ENCODE measurements at regions not wholly inside any gene's neighbourhood (a gene's known extent, or its start where the extent isn't known, plus 50 kb on each side); places are given as distances from the start of the nearest gene placed in this dataset.

DNA sequence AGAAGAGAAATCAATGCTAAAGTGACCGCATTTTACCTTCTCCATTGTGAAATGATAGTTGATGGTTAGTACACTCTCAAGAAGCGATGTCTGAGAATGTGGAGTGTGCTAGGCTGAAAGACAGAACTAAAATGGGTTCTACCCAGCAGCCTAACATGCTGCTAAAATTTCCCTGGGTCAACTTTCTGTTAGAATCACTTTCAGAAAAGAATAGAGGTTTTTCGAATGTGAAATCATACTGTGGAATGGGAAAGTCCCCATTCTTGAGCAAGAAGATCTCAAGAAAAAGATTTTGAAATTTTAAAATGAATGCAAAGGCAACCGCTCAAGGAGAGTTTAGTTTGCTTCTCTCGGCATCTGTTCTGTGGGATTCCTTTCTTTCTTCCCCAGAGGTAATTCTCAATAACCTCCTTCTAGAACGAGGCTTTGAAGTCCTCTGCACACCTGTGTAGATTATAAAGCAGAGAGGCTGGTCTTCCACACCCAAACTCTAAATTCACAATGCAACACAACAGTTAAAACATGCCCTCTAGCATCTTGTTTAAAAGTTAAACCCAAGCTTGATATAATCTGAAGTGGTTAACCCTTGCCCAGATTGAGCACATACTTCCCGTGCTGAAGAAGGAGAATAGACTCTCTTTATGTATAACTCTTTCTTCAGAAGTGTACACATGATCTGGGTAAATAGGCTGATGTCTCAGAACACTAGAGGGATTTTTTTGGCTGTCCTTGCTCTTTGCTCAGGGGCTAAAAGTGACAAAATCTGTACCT is 208.7 kb upstream of the KLF3 start:
- no peaks in the 10 kb centered on the region for H4K20me1 ChIP-seq
- no peaks in the 10 kb centered on the region for H3K36me3 ChIP-seq
- H3K9me3 ChIP-seq: no peaks in the 10 kb centered on the region
- no peak overlapping the region for H3K27ac ChIP-seq
- H3K9ac ChIP-seq: no peak overlapping the region
- H3K27me3 ChIP-seq: no peaks in the 10 kb centered on the region
- H3K4me1 ChIP-seq: no peaks in the 10 kb centered on the region
- no peak for TF ChIP-seq Cebpa-rat (IDR thresholded peaks at IDR 0.05)
- no peak overlapping the region for H3K4me2 ChIP-seq
- H3K4me3 ChIP-seq: no peak overlapping the region

DNA sequence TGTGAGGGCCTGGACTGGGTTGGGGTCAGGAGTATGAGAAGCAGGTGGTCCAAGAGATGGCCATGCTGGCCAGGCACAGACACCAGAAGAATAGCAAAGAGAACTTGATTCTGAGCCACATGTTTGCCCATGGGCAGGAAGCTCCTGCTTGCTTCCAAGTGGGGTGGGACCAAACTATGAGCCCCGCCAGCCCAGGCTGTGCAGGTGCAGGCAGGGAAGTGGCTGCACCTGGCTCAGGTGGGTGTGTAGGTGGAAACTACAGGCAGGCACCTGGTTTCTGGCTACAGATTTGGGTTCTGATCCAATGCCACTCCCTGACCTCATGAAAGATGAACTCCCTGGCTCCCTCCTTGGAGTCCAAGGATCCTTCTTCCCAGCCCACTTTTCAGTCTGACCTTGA is 207.9 kb upstream of the KLF3 start:
- no peaks in the 10 kb centered on the region for H3K36me3 ChIP-seq
- H3K9ac ChIP-seq: no peak overlapping the region
- H3K27me3 ChIP-seq: no peaks in the 10 kb centered on the region
- H3K4me3 ChIP-seq: no peak overlapping the region
- no peaks in the 10 kb centered on the region for H3K4me1 ChIP-seq
- no peak for TF ChIP-seq Cebpa-rat (IDR thresholded peaks at IDR 0.05)
- no peaks in the 10 kb centered on the region for H4K20me1 ChIP-seq
- H3K9me3 ChIP-seq: no peaks in the 10 kb centered on the region
- no peak overlapping the region for H3K4me2 ChIP-seq
- no peak overlapping the region for H3K27ac ChIP-seq

DNA sequence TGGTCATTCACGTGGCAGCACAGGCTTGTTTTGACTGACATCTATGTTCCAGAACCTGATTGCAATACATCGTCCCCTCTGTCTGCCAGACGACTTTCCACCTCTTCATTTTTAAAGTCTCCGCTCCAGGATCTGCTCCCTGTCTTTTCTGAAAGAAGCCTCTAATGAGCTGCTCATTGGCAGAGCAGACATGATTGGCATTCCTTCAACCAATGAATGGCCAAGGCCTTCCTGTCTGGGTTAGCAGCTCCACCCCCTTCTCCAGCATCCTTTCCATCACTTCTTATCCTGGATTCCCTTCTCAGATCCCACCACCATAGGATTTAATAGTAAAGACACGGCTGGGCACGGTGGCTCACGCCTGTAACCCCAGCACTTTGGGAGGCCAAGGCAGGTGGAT is 202.7 kb upstream of the KLF3 start:
- no peaks in the 10 kb centered on the region for H3K36me3 ChIP-seq
- TF ChIP-seq Cebpa-rat (IDR thresholded peaks at IDR 0.05): no peak
- no peak overlapping the region for H3K27ac ChIP-seq
- H3K9me3 ChIP-seq: 0 out of 2 replicates have a peak, but pooled peaks cover 2% of the 10 kb centered on the region
- H3K27me3 ChIP-seq: no peaks in the 10 kb centered on the region
- no peaks in the 10 kb centered on the region for H4K20me1 ChIP-seq
- no peak overlapping the region for H3K4me3 ChIP-seq
- no peak overlapping the region for H3K9ac ChIP-seq
- H3K4me2 ChIP-seq: no peak overlapping the region
- no peaks in the 10 kb centered on the region for H3K4me1 ChIP-seq

DNA sequence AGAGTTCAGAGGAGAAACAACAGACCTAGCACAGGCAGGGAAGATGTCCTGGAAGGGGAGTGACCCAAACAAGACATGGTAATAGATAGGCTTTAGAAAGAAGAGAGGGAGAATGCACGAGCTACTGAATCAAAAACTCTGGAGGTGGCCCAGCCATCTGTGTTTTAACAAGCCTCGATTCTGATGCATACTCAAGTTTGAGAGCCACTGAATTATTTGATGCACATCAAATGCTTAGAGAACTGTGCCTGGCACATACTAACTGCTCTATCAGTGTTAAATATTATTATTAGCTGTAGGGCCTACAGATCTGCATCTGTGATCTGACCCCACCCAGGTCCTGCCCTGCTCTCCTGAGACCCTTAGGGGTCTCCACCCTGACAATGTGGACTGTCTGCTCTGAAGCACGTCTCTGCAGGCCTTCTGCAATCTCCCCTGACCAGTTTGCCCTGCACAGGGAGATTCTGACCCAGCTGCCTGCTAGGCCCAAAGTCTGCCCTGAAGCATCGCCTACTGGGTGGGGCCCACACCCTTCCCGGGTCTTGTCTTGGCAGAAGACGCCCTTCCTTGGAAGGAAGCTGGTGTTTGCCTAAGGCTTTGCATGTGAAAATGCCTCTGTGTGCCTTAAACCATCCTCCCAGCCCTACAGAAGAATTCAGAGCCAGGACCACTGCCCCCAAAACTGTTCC is 201.5 kb upstream of the KLF3 start:
- Histone ChIP-seq H3K4me2 (no peak overlapping the region), H3K27ac (no peak overlapping the region), H3K4me3 (no peak overlapping the region), H4K20me1 (no peaks in the 10 kb centered on the region), H3K9me3 (peaks cover 11% of the 10 kb centered on the region), H3K27me3 (no peaks in the 10 kb centered on the region), H3K4me1 (no peaks in the 10 kb centered on the region), H3K9ac (no peak overlapping the region), H3K36me3 (no peaks in the 10 kb centered on the region)
- TF ChIP-seq Cebpa-rat (IDR thresholded peaks at IDR 0.05): no peak

DNA sequence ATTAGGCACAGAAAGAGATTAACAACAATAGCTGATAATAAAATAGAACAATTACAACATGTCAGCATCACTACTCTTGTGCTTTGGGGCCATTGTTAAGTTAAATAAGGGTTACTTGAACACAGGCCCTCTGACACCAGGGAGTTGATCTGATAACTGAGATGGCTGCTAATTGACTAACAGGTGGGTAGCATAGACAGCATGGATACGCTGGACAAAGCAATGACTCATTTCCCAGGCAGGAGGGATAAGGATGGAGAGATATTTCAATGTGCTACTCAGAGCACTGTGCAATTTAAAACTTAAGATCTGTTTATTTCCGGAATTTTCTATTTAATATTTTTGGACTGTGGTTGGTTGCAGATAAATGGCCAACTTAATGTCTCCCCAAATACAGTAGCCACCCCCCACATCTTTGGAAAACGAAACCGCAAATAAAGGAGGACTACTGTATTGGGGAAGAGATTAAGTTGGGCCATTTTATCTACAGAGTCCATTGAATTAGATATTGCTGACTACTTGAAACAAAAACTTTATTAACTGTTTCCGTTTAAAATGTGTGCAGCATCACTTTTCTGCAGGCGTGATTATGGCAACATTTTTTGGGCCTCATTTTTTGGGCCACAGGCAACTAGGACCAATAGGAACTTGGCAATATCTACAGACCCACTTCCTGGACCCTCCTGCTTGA is 200.6 kb upstream of the KLF3 start:
- peaks cover 12% of the 10 kb centered on the region for H3K9me3 ChIP-seq
- no peak overlapping the region for H3K4me3 ChIP-seq
- no peaks in the 10 kb centered on the region for H4K20me1 ChIP-seq
- H3K4me1 ChIP-seq: no peaks in the 10 kb centered on the region
- no peak overlapping the region for H3K4me2 ChIP-seq
- no peaks in the 10 kb centered on the region for H3K27me3 ChIP-seq
- no peak overlapping the region for H3K27ac ChIP-seq
- H3K36me3 ChIP-seq: no peaks in the 10 kb centered on the region
- H3K9ac ChIP-seq: no peak overlapping the region
- TF ChIP-seq Cebpa-rat (IDR thresholded peaks at IDR 0.05): no peak

DNA sequence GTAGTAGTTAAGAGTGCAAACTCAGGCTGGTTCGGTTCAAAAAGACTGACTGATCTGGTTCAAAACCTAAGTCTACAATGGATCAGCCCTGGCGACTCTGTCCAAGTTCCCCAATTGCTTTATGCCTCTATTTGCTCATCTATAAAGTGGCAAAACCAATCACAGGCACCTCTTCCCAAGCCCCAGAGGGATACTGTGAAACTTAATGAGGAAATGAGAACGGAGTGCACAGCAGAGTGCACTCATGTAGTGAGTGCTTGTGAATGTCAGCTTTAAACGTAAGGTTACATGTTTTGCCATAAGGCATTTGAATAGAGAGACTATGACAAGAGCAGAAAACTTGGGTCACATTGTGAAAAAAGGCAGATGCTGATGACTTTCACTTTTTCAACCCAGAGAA is 199.7 kb upstream of the KLF3 start:
- H3K27me3 ChIP-seq: no peaks in the 10 kb centered on the region
- peaks cover 12% of the 10 kb centered on the region for H3K9me3 ChIP-seq
- TF ChIP-seq Cebpa-rat (IDR thresholded peaks at IDR 0.05): no peak
- H3K4me2 ChIP-seq: no peak overlapping the region
- no peaks in the 10 kb centered on the region for H3K4me1 ChIP-seq
- H3K36me3 ChIP-seq: no peaks in the 10 kb centered on the region
- H4K20me1 ChIP-seq: no peaks in the 10 kb centered on the region
- no peak overlapping the region for H3K4me3 ChIP-seq
- H3K27ac ChIP-seq: no peak overlapping the region
- H3K9ac ChIP-seq: no peak overlapping the region

DNA sequence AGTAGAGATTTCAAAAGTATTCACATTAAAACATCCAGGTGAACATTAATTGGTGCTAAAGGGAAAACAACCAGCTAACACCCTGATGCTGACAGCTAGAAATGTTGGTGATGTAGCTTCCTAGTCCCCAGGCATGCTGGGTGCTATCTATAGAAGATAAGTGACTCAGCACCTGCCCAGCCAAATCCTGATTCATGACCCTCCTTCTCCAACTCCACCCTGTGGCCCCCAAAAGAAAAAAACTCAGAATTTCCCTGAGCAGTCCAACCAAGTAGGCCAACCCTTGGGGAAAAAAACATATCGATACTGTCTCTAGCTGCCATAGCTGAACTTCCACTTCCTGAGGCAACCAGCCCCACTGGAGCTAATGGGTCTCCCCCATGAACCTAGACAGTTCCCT is 197.6 kb upstream of the KLF3 start:
- Histone ChIP-seq H4K20me1 (no peaks in the 10 kb centered on the region), H3K27ac (no peak overlapping the region), H3K36me3 (no peaks in the 10 kb centered on the region), H3K9ac (no peak overlapping the region), H3K4me1 (no peaks in the 10 kb centered on the region), H3K27me3 (no peaks in the 10 kb centered on the region), H3K4me3 (no peak overlapping the region), H3K4me2 (no peak overlapping the region), H3K9me3 (peaks cover 12% of the 10 kb centered on the region)
- no peak for TF ChIP-seq Cebpa-rat (IDR thresholded peaks at IDR 0.05)

DNA sequence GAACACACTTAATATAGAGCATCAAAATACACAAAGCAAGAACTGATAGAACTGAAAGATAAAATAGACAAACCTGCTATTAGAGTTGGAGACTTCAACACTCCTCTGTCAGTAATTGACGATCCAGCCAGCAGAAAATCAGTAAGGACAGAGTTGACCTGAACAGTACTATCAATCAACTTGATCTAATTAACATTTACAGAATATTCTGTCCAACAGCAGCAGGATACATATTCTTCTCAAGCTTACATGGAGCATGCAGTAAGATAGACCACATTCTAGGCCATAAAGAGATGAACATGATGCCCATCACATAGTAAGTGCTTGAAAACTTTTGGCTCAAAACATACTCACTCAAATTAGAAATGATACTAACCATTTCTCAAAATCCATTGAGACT is 196.7 kb upstream of the KLF3 start:
- H3K9me3 ChIP-seq: peaks cover 12% of the 10 kb centered on the region

DNA sequence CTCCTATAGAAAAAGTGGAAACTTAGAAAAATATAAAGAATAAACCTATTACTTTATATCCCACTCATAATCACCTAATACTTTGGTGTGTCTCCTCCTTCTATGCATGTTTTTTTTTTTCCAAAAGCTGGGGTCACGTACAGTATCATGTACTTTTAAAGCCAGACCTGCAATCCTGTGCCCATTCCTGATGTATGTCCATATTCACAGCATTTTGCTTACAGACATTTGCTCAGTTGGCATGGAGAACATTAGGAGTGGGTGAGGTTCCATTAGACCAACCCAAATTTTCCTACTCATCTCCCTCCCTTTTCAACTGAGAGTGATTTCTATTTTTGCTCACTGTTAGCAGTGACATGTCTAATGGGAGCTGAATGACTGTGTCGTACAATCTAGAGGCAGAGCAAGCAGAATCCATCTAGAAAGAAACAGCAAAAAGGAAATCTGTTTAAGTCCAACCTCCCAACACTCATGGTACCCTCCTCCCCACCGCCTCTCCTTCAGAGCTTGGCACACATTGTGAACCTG is 195.6 kb upstream of the KLF3 start:
- Histone ChIP-seq H3K9ac (no peak overlapping the region), H3K9me3 (peaks cover 12% of the 10 kb centered on the region), H3K4me3 (no peak overlapping the region), H4K20me1 (no peaks in the 10 kb centered on the region), H3K27ac (no peak overlapping the region), H3K4me1 (no peaks in the 10 kb centered on the region), H3K36me3 (no peaks in the 10 kb centered on the region), H3K27me3 (no peaks in the 10 kb centered on the region), H3K4me2 (no peak overlapping the region)
- TF ChIP-seq Cebpa-rat (IDR thresholded peaks at IDR 0.05): no peak

More for the DNA sequence above, 196.7 kb upstream of the KLF3 start:
- H3K27ac ChIP-seq: no peak overlapping the region
- no peak overlapping the region for H3K9ac ChIP-seq
- H3K36me3 ChIP-seq: no peaks in the 10 kb centered on the region
- H4K20me1 ChIP-seq: no peaks in the 10 kb centered on the region
- no peak overlapping the region for H3K4me2 ChIP-seq
- no peak for TF ChIP-seq Cebpa-rat (IDR thresholded peaks at IDR 0.05)
- no peaks in the 10 kb centered on the region for H3K4me1 ChIP-seq
- H3K4me3 ChIP-seq: no peak overlapping the region
- H3K27me3 ChIP-seq: no peaks in the 10 kb centered on the region

DNA sequence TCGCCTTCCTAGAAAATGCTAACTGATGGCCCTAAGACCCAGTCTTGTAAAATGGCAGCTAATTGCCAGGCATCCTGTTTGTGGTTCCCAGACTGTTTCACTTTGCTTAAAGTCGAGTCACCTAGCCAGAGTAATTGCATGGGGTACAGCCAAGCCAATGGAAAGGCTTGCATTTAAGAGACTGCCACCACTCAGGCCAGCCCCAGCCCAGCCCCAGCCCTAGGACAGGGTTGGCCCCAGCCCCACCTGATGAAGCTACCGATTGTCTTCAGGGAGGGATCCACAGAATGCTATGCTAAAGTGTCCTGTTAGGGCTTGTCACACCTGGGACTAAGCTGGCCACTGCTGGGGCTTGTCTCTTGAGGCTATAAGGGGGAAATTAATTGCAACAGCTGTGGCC is 194.6 kb upstream of the KLF3 start:
- H4K20me1 ChIP-seq: no peaks in the 10 kb centered on the region
- H3K27me3 ChIP-seq: no peaks in the 10 kb centered on the region
- H3K9ac ChIP-seq: no peak overlapping the region
- no peak overlapping the region for H3K4me2 ChIP-seq
- TF ChIP-seq Cebpa-rat (IDR thresholded peaks at IDR 0.05): no peak
- peaks cover 12% of the 10 kb centered on the region for H3K9me3 ChIP-seq
- H3K4me3 ChIP-seq: no peak overlapping the region
- no peak overlapping the region for H3K27ac ChIP-seq
- H3K36me3 ChIP-seq: no peaks in the 10 kb centered on the region
- H3K4me1 ChIP-seq: no peaks in the 10 kb centered on the region
